AG08396 (cell line): ENCODE measurements at regions not wholly inside any gene's neighbourhood (a gene's known extent, or its start where the extent isn't known, plus 50 kb on each side); places are given as distances from the start of the nearest gene placed in this dataset.

Experiments
- DNase-seq: peaks from one replicate; pipeline ENCODE4 v3.0.0; 2012; ENCODE audit warnings: low spot score, mixed read lengths

- DNase-seq, result no peak
Measured at GRCh38 chr7:117929237-117929636, 56.0 kb upstream of the CTTNBP2 start.

- DNase-seq, result no peak
Measured at GRCh38 chr7:117931314-117931713, 58.1 kb upstream of the CTTNBP2 start.

- DNase-seq, result no peak
Measured at GRCh38 chr7:117937049-117937752, 64.0 kb upstream of the CTTNBP2 start.

GRCh38 chr7:117937753-117938483 is 64.7 kb upstream of the CTTNBP2 start:
- no peak for DNase-seq

- DNase-seq, result no peak
Measured at GRCh38 chr7:117941138-117941810, 68.0 kb upstream of the CTTNBP2 start.

- no peak for DNase-seq
Measured at GRCh38 chr7:117942780-117943179, 69.5 kb upstream of the CTTNBP2 start.

- no peak for DNase-seq
Measured at GRCh38 chr7:117944886-117945285, 71.6 kb upstream of the CTTNBP2 start.

GRCh38 chr7:117946151-117946633 is 73.0 kb upstream of the CTTNBP2 start:
- no peak for DNase-seq

GRCh38 chr7:117949232-117949631 is 76.0 kb upstream of the CTTNBP2 start:
- no peak for DNase-seq

GRCh38 chr7:117950601-117951260 is 77.5 kb upstream of the CTTNBP2 start:
- no peak for DNase-seq

GRCh38 chr7:117951285-117951684 is 78.0 kb upstream of the CTTNBP2 start:
- no peak for DNase-seq

- DNase-seq, result no peak
Measured at GRCh38 chr7:117951691-117952280, 78.5 kb upstream of the CTTNBP2 start.

GRCh38 chr7:117955046-117955445 is 81.8 kb upstream of the CTTNBP2 start:
- no peak for DNase-seq

GRCh38 chr7:117960351-117960750 is 87.1 kb upstream of the CTTNBP2 start:
- DNase-seq, result no peak

GRCh38 chr7:117961235-117961634 is 88.0 kb upstream of the CTTNBP2 start:
- no peak for DNase-seq

GRCh38 chr7:117962366-117962994 is 89.2 kb upstream of the CTTNBP2 start:
- no peak for DNase-seq

- no peak for DNase-seq
Measured at GRCh38 chr7:117963264-117964197, 90.3 kb upstream of the CTTNBP2 start.

GRCh38 chr7:117970801-117971200 is 97.6 kb upstream of the CTTNBP2 start:
- DNase-seq, result no peak

GRCh38 chr7:117971556-117972244 is 98.5 kb upstream of the CTTNBP2 start:
- no peak for DNase-seq

GRCh38 chr7:117972606-117973005 is 99.4 kb upstream of the CTTNBP2 start:
- DNase-seq, result no peak
